C4-2B (cell line): ENCODE measurements at regions not wholly inside any gene's neighbourhood (a gene's known extent, or its start where the extent isn't known, plus 50 kb on each side); places are given as distances from the start of the nearest gene placed in this dataset.

Experiments
- ZFX ChIP-seq: fragments of 450-650 bp; IDR thresholded peaks from 2 replicates; pipeline ENCODE4 v1.6.1; 2017
- TF ChIP-seq, protein P1 (sequence below): fragments of 450-650 bp; conservative IDR thresholded peaks from 2 replicates; pipeline ENCODE4 v1.5.1; 2017; ENCODE audit warnings: mild to moderate bottlenecking

DNA sequence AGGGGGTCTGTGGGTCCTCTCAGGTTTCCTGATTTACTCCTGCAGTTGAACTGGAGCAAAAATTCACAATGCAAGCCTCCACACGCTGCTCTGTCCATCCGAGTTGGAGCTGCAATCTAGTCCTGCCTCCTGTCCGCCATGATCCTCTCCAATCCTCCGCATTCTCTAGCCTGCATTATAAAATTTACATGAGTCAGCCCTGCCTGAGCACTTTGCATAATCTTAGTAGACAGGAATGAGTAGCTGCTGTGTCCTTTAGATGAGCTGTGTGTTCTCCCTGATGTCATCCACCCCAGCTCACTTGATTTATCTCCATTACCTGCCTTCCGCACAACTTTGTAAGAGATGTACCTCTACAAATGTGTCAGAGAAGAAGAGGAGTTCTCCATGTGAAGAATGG lies 355.6 kb downstream of the STK39 start:
- TF ChIP-seq, protein P1, sequence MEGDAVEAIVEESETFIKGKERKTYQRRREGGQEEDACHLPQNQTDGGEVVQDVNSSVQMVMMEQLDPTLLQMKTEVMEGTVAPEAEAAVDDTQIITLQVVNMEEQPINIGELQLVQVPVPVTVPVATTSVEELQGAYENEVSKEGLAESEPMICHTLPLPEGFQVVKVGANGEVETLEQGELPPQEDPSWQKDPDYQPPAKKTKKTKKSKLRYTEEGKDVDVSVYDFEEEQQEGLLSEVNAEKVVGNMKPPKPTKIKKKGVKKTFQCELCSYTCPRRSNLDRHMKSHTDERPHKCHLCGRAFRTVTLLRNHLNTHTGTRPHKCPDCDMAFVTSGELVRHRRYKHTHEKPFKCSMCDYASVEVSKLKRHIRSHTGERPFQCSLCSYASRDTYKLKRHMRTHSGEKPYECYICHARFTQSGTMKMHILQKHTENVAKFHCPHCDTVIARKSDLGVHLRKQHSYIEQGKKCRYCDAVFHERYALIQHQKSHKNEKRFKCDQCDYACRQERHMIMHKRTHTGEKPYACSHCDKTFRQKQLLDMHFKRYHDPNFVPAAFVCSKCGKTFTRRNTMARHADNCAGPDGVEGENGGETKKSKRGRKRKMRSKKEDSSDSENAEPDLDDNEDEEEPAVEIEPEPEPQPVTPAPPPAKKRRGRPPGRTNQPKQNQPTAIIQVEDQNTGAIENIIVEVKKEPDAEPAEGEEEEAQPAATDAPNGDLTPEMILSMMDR: no peak
- no peak for TF ChIP-seq ZFX
